Hepatic stellate cell (primary cell): ENCODE measurements at regions not wholly inside any gene's neighbourhood (a gene's known extent, or its start where the extent isn't known, plus 50 kb on each side); places are given as distances from the start of the nearest gene placed in this dataset.
A peak's percentile ranks its signal among the peaks of the same experiment; 100 is the strongest.

Experiments
- DNase-seq: peaks from one replicate; pipeline ENCODE4 v3.0.0; 2011; ENCODE audit warnings: low spot score

DNA sequence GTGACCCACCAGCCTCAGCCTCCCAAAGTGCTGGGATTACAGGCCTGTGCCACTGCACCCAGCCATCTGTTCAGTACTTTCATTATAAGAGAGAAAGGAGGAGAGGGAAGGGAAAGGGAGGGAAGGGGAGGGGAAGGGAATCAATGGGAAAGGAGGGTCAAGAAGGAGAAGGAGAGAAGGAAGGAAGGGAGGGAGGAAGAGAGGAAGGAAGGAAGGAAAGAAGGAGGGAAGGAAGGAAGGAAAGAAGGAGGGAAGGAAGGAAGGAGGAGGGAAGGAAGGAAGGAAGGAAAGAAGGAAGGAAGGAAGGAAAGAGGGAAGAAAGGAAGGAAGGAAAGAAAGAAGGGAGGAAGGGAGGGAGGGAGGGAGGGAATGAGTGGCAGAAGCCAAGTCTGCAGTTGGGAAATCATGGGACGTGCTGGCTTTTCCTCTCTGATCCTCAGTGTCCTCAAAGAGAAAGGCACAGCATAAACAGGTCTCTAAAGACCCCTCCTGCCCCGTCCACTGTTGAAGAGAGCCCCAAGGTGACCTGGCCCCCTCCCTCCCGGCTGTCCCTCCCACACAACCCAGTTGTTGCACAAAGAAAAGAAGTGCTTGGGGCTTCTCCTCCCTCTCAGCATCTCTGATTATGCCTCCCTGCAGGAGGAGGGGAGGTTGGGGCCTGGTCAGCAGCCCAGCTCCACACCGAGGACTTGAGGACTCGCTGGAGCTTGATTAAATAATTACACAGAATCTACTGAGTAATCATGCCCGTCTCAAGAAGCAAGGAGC is 69.1 kb upstream of the TOP1 start:
- no peak for DNase-seq

DNA sequence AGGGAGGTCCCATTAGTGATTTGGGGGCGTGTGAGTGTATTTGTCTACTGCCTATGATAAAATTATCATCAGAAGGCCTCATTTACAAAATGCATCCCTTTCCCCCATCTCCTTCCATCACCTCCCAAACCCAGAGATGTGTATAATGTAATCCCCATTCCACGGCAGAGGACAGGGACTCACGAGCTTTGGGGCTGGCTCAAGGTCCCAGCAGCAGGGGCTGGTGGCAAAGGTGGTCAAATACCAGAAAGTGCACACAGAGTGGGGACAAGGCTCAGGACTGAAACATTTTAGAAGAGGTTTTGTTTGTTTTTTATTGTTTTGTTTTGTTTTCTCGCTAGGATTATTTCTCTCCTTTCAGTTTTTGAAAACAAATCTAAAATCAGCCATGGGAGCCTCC is 68.5 kb upstream of the TOP1 start:
- DNase-seq, result no peak

DNA sequence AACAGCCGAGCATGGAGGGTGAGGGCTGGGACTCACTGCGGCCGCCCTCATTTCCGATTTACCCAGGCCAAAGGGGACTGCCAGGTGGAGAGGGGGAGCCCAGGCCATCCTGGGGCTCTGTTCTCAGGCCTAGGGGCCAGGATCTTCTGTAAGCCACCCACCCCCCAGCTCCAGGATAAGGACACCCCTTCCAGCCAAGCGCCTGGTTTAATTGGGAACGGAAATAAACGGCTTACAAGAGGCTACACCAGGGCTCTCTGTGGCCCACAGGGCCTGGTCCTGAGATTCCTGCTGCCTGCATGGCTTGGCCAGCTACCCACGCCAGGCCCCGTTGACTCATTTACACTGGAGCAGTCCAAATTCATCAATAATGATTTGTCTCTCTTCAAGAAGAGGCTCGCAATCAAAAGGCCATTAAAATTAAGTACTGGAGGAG is 68.1 kb upstream of the TOP1 start:
- no peak for DNase-seq

DNA sequence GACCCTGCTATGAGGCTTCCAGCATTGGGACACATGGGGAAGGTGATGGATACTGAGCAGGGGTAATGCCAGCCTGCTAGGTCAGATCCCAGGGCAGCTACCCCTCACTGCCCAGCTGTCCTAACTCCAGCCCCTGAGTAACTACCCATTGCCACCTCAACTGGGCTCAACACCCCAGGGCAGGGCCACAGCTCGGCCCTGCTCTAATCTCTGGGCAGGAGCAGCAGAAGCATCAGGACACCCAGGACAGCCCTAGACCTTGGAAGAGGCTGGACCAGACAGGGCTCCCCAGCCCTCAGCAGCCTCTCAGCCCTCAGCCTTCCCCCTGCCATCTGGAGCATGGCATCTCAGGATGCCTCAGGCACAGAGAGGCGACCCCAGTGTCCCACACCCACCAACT is 67.4 kb upstream of the TOP1 start:
- DNase-seq, result no peak

DNA sequence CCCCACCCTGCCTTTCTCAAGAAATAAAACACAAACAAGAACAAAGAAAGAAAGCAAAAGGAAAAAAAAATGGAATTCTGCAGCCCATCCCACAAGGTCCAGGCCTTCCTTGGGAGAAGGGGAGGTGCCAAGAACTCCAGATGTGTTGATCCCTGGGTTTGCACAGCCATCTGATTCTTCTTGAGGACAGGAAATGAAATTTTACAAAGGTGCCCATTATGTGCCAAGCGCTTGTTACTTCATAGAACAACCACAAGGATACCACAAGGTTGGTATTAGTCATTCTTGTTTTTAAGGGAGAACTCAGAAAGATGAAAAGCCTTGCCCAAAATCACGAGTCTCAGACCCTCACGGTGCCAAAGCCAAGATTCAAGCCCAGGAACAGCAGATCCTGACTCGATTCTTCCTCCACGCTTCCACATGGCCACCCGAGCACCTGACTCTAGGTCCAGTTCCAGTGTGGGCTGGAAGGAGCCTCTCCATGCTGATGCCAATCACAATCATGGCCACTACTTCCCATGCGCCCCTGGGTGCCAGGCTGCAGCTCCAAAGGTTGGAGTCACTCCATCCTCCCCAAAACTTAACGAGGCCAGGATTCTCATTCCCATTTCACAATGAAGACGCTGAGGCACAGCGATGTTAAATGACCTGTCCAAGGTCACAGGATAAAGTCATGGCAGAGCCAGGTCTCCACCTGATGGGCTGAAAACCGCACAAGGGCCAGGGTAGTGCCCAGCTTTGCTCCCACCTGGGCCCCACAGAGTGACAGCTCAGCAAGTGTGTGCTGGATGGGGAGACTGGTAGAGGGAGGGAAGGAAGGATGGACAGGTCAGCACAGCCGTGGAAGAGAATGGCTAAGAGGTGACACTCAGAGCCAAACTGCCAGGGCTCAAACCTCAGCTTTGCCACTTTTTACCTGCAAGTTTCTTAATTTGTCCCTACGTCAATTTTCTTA is 66.7 kb upstream of the TOP1 start:
- no peak for DNase-seq

DNA sequence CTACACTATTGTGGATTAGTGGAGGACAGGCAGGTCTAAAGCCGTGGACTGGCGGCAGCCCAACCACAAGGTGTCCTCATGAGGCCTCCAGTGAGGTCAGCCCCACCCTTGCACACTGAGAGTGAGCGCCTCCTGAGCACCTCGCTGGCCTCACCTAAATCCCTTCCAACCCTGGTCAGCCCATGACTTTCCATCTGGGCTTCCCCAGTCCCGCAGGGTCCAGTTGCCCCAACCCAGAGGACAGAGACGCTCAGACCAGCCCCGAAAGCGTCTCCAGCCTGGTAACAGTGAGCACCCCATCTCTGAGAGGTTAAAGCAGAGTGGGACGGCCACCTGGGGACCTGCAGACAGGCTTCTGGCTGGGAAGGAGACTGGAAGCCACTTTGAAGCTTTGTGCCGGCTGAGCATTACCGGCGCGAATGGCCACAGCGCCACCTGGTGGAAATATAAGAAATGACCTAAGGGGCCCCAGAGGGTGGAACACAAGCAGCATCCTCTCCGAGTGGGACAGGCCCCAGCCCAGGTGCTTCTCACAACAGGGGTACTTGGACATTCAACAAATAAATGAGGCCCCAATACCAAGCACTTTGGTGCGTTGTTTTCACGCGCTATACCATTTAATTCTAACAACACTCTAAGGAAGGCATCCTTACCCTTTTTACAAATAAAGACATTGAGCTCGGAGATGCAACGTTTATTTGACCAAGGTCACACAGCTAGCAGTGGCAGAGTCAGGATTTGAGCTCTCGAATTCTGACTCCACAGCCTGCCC is 65.7 kb upstream of the TOP1 start:
- DNase-seq, result peak; percentile 75

DNA sequence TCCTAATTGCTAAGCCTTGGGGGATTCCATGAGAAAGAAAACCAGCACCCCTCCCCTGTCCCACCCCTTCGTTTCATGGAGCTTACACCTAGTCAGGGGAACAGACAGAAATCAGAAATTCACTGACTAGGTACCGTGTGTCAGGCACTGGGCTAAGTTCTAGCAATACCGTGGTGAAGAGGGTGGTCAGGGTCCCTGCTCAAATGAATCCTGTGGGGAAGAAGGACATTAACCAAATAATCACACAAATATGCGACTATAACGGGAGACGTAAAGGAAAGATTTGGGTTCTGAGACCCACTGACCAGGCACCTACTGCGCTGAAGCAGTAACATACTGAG is 65.1 kb upstream of the TOP1 start:
- no peak for DNase-seq

DNA sequence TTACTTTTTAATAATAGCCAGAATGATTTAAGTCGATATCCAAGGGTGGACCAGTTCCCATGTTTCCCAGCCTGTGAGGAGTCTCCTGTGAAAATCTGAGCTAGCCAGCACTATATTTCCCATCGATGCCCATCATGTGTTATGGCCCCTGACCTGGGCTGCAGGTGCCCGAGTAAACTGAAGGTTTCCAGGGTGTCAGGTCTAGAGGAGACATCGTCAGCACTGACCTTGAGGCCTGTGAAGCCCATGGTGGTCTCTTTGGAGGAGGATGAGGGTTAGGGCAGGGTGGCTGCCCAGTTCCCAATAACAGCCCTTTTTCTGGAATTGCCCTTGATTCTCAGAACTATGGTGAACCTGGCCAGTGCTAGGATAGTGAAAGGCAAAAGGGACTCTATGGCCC is 63.0 kb upstream of the TOP1 start:
- DNase-seq, result no peak

DNA sequence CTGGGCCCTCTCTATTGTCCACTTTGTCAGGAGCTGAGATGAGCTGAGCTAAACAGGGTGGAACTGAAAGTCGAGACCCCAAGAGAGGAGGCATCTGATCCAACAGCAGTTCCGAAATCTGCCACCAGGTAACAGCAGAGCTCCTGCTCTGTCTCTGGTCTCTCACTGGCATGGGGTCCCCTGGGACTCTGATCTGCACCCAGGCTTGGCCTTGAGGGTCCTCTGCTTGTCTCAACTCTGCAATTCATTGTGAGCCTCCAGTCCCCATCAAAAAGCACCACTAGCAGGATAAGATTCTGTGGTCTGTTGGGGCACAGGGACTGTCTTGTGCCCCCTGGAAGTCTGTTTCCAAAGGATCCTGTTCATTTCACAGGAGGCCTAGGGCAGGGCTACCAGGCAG is 62.5 kb upstream of the TOP1 start:
- no peak for DNase-seq

DNA sequence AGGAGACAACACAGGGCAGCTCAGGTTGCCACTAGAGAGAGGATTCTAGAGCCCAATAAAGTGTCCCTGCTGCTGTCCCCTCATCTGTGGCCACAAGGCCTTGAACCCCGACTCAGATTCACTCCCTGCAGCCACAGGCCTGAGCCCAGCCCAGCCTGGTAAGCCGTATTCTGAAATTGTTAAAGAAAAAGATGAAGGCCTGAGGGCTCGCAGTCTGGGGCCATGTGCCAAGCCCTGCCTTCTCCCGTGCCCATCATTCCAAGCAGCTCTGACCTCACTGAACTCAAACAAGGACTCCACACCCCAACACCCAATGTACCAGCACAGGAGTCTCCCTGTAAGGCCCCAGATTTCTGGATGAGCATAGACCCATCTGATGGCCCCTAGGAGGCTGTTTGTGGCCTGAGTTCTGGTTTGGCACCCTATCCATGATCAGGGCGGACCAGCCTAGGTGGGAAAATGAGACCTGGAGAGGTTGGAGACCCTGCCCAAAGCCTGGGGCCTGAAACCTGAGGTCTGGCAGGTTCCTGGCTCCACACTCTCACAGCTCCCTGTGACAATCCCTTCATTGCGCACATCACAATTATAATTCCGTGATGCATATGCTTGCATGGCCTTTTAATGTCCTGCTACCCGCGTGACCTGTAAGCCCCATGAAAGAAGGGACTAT is 62.0 kb upstream of the TOP1 start:
- DNase-seq, result no peak

DNA sequence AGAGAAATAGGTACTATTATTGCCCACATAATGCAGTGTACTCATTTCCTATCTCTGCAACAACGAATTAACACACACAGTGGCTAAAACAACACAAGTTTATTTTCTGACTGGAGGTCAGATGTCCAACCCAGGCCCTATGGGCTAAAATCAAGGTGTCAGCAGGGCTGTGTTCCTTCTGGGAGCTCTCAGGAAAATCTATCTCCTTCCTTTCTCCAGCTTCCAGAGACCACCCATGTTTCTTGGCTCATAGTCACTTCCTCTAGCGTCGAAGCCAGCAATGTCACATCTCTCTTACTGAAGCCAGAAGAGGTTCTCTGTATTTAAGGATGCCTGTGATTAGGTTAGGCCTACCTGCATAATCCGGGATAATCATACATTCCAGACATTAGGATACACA is 60.9 kb upstream of the TOP1 start:
- no peak for DNase-seq

DNA sequence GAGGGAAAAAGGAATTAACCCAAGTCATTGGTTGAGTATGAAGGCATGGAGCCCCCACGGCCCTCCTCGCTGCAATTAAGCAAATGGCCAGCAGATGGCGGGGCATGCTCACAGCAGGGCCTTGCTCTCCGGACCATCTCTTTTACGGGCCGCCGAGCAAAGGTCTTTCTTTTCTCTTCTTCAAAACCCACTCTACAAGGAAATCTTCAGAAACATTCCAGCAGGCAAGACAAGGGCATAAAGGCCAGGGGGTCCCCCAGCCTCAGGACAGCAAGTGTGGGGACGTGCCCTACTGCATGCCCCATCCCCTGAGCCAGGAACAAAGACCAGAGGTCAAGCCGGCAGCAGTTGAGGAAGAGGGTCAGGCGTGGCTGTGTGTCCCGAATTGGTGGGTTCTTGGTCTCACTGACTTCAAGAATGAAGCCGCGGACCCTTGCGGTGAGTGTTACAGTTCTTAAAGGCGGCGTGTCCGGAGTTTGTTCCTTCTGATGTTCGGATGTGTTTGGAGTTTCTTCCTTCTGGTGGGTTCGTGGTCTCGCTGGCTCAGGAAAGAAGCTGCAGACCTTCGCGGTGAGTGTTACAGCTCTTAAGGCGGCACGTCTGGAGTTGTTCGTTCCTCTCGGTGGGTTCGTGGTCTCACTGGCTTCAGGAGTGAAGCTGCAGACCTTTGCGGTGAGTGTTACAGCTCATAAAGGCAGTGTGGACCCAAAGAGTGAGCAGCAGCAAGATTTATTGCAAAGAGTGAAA is 59.6 kb upstream of the TOP1 start:
- DNase-seq, result peak; percentile 75

DNA sequence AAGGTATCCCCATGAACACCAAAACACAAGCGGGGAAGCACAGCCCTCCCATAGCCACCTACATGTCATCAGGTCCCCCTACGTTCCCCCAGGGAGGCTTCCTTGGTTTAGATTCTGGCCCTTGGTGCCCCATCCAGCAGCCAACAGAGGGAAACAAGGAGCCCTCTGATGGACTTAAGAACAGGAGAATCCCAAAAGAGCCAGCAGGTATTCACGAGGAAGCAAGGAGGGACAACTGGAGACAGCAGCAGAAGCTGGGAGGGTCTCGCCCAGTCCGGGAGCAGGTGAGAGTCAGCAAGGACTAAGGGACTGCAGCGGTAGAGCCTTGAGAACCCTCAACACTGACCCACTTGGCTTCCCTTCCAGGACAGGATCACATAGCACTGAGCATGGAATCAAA is 58.4 kb upstream of the TOP1 start:
- DNase-seq, result no peak

DNA sequence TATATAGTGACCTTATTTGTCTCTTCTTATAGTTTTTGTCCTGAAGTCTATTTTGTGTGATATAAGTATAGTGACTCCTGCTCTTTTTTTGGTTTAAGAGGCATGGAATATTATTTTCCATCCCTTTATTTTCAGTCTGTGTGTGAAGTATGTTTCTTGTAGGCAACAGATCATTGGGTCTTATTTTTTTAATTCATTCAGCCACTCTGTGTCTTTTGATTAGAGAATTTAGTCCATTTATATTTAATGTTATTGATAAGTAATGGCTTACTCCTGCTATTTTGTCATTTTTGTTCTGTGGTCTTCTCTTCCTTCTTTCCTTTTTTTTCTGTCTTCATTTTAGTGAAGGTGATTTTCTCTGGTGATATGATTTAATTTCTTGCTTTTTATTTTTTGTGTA is 51.4 kb upstream of the TOP1 start:
- DNase-seq, result no peak

DNA sequence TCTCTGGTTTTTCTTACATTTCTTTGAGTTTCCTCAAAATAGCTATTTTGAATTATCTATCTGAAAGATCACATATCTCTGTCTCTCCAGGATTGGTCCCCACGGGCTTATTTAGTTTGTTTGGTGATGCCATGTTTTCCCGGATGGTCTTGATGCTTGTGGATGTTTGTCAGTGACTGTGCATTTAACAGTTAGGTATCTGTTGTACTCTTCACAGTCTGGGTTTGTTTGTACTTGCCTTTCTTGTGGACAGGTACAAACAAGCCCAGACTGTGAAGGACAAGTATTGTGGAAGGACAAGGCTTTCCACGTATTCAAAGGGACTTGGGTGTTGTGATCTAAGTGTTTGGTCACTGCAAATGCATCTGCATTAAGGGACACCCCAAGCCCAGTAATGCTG is 49.9 kb upstream of the TOP1 start:
- DNase-seq, result no peak
